C4-2B (cell line): ENCODE measurements at regions not wholly inside any gene's neighbourhood (a gene's known extent, or its start where the extent isn't known, plus 50 kb on each side); places are given as distances from the start of the nearest gene placed in this dataset.

Source experiments
- H3K27ac ChIP-seq: fragments of 450-650 bp; 2 replicates; pipeline ENCODE4 v1.5.1; 2017
- CTCF ChIP-seq: fragments of 450-650 bp; conservative IDR thresholded peaks from 2 replicates; pipeline ENCODE4 v1.5.1; 2017; ENCODE audit warnings: mild to moderate bottlenecking
- ZFX ChIP-seq: fragments of 450-650 bp; IDR thresholded peaks from 2 replicates; pipeline ENCODE4 v1.6.1; 2017

DNA sequence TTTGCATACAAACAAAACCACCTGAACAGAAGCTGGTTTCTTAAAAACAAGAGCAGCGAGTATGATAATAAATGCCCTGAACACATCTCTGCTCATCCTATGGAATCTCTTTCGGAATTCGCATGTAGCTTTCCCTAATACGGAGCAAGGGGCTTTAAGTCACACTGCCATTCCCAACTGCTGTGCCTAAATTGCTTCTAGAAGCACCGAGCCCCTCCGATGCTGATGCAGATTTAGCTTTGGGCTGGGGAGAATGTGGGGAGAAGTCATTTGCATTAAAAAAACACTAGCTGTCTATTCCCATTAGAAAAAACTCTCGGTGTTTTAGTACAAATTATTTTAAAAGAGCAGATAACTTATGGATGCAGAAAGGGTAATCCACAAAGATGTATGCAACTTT, 76.9 kb downstream of the CD83 start:
- no peak overlapping the region for H3K27ac ChIP-seq

GRCh38 chr6:14194976-14195375, 77.4 kb downstream of the CD83 start:
- H3K27ac ChIP-seq, result no peak overlapping the region
- TF ChIP-seq ZFX (no peak), CTCF (no peak)

More for the DNA sequence above, 76.9 kb downstream of the CD83 start:
- TF ChIP-seq CTCF (no peak), ZFX (no peak)

DNA sequence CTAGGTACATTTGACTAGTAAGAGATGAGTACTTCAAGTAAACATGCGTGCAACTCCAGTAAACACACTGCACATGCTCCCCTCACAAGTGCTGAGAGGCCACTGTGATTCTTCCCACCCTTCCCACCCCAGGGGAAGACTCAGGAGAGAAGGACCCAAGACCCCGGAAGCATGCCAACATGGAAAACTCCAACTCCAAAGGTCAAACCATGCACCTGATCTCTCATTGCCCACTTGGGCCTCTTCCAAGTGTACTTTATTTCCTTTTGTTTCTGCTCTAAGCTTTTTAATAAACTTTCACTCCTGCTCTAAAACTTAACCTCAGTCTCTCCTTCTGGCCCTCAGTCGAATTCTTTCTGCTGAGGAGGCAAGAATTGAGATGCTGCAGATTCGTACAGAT, 78.5 kb downstream of the CD83 start:
- no peak overlapping the region for H3K27ac ChIP-seq
- no peak for TF ChIP-seq CTCF
- TF ChIP-seq ZFX, result no peak

GRCh38 chr6:14197118-14197517, 79.5 kb downstream of the CD83 start:
- TF ChIP-seq CTCF, result no peak
- TF ChIP-seq ZFX, result no peak
- H3K27ac ChIP-seq, result no peak overlapping the region

GRCh38 chr6:14200047-14200446, 82.5 kb downstream of the CD83 start:
- TF ChIP-seq ZFX (no peak), CTCF (no peak)
- no peak overlapping the region for H3K27ac ChIP-seq

DNA sequence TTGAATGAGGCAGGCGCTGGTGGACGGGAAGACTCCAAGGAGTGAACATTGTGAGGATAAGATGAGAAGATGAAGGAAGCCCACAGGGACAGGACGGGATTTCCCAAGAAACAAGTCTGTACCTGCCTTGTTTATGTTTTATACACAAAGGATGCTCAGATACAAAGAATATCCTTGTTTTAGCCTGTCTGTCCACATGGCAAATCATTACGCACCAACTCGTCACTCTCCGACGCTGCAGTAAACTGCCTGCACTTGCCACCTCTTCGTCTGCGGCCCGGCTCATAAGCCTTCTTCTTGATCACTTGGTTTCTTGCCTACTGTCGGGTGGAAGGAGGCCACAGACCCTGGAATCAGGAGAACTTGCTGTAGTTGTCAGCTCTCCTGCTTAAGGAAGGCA, 85.4 kb downstream of the CD83 start:
- H3K27ac ChIP-seq, result no peak overlapping the region
- no peak for TF ChIP-seq ZFX
- no peak for TF ChIP-seq CTCF

DNA sequence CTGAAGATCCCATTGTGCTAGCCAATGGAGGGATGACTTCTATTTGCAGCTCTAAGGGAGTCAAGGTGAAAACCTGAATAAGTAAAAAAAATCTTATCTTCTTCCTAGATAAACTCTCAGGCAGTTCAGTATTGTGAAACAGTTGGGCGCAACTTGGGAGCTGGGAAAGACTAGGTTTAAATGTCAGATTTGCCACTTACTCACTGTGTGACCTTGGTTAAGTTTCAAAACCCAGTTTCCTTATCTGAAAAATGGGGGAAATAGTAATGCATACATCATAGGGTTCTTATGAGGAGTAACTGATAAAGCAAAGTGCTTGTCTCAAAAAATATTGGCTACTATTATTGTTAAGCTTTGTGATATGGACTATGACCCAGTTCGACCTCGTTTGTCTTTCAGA, 88.8 kb downstream of the CD83 start:
- no peak overlapping the region for H3K27ac ChIP-seq
- TF ChIP-seq ZFX (no peak), CTCF (no peak)
